Pancreas (tissue), 10 donors: ENCODE measurements at regions not wholly inside any gene's neighbourhood (a gene's known extent, or its start where the extent isn't known, plus 50 kb on each side); places are given as distances from the start of the nearest gene placed in this dataset.
A peak's percentile ranks its signal among the peaks of the same experiment; 100 is the strongest.

Experiments used
- ATAC-seq, 4 donors: fragments of 200-7000 bp; cut with Tn5 transposase; one replicate each; pipeline versions ENCODE4 v1.8.0 to v1.9.1; 2020; ENCODE audit warnings: mild to moderate bottlenecking in 4 of 4, moderate library complexity in 4 of 4
- DNase-seq, 6 donors: peaks; one replicate each; pipeline ENCODE4 v3.0.0-alpha.2; 2020
- FAIRE-seq: peaks from 2 replicates; lab custom pipeline; 2012; peaks lifted over from hg19 to GRCh38; lab: Jason Lieb, UNC
- H3K27ac ChIP-seq, 4 donors: fragments of 200-600 bp; sonication (generic); 1 replicate in 3 of 4; 2 replicates in 1 of 4; pipeline versions ENCODE4 v1.5.0 to v1.8.0; 2020
- H3K27me3 ChIP-seq, 4 donors: fragments of 200-600 bp; one replicate each; pipeline ENCODE4 v1.8.0; 2021
- H3K36me3 ChIP-seq, 3 donors: fragments of 200-600 bp; sonication (generic) in 1 of 3; one replicate each; pipeline versions ENCODE4 v1.5.0 to v1.8.0; 2020 to 2021
- H3K4me1 ChIP-seq, 3 donors: fragments of 200-600 bp; one replicate each; pipeline ENCODE4 v1.8.0; 2021
- H3K4me3 ChIP-seq, 4 donors: fragments of 200-600 bp; sonication (generic) in 2 of 4; one replicate each; pipeline versions ENCODE4 v1.5.0 to v1.8.0; 2020 to 2021
- H3K9me3 ChIP-seq, 4 donors: fragments of 200-600 bp; one replicate each; pipeline ENCODE4 v1.8.0; 2021
- CTCF ChIP-seq, 4 donors: fragments of 200-600 bp; sonication (generic) in 3 of 4; IDR thresholded peaks; one replicate each; pipeline versions ENCODE4 v1.5.0 to v1.8.0; 2021; ENCODE audit warnings: antibody characterized with exemption in 4 of 4
- WGBS, 2 donors: extraction: QIAGEN DNeasy Blood & Tissue Kit; methylation state at CpG; one replicate each; pipeline ENCODE4 v1.1.7; 2013; 5-methylcytosine and 5-hydroxymethylcytosine counted together
- intact Hi-C, 3 donors: fragments of 100-400 bp; cut with DNase I; formaldehyde crosslinking; loops; one replicate each; pipeline versions ENCODE4 v1.11.1 to v1.14.2; 2022
- donor health status: healthy with polysubstance abuse.
- donor health status: DM: no; HTN: no; CAD: no; lungs with moderate emphysema.
- donor health status: DM: no; HTN: no; CAD: no.
- donor health status: control.
- donor health status: control.
- donor health status: Bipolar disorder and iron deficiency.
- donor health status: DM: yes; HTN: yes; CAD: no.
- donor health status: DM: no; HTN: no; CAD: no.
- donor health status: DM: no; HTN: no; CAD: no.
- donor health status: DM: yes; HTN: yes; CAD: no.

- FAIRE-seq (no peak), DNase-seq (no peak), ATAC-seq (no peak)
- H3K36me3 ChIP-seq = no peaks in the 10 kb centered on the region
- no peak for TF ChIP-seq CTCF (IDR thresholded peaks at IDR 0.05)
- no peaks in the 10 kb centered on the region for H3K4me1 ChIP-seq
- intact Hi-C loops = no loop called here
- no peaks in the 10 kb centered on the region for H3K27me3 ChIP-seq
- H3K4me3 ChIP-seq = no peak overlapping the region
- 61 to 67% methylated on average over 4 of the region's 4 CpGs for WGBS, 2 donors
- H3K27ac ChIP-seq = no peak overlapping the region
- H3K9me3 ChIP-seq = no peaks in the 10 kb centered on the region
Observed at GRCh38 chr11:91244912-91245311, 979.7 kb upstream of the FAT3 start.

GRCh38 chr11:91243630-91244029 is 981.0 kb upstream of the FAT3 start:
- no peak overlapping the region for H3K4me3 ChIP-seq
- no peaks in the 10 kb centered on the region for H3K36me3 ChIP-seq
- DNase-seq (no peak), FAIRE-seq (no peak), ATAC-seq (peak in 1 of 4 donors; percentile 32)
- TF ChIP-seq CTCF (IDR thresholded peaks at IDR 0.05) = no peak
- intact Hi-C loops = no loop called here
- H3K9me3 ChIP-seq = no peaks in the 10 kb centered on the region
- 62 to 70% methylated on average over 2 of the region's 2 CpGs for WGBS, 2 donors
- no peaks in the 10 kb centered on the region for H3K27me3 ChIP-seq
- no peaks in the 10 kb centered on the region for H3K4me1 ChIP-seq
- H3K27ac ChIP-seq = no peak overlapping the region

GRCh38 chr11:91243051-91243450 is 981.6 kb upstream of the FAT3 start:
- H3K4me1 ChIP-seq = no peaks in the 10 kb centered on the region
- FAIRE-seq (no peak), ATAC-seq (no peak), DNase-seq (no peak)
- H3K9me3 ChIP-seq = no peaks in the 10 kb centered on the region
- no peaks in the 10 kb centered on the region for H3K36me3 ChIP-seq
- H3K4me3 ChIP-seq = no peak overlapping the region
- TF ChIP-seq CTCF (IDR thresholded peaks at IDR 0.05) = no peak
- 40 to 49% methylated on average over 3 of the region's 3 CpGs for WGBS, 2 donors
- intact Hi-C loops = no loop called here
- no peak overlapping the region for H3K27ac ChIP-seq
- H3K27me3 ChIP-seq = no peaks in the 10 kb centered on the region

- H3K27me3 ChIP-seq = no peaks in the 10 kb centered on the region
- TF ChIP-seq CTCF (IDR thresholded peaks at IDR 0.05) = no peak
- H3K9me3 ChIP-seq = no peaks in the 10 kb centered on the region
- FAIRE-seq = no peak
- H3K27ac ChIP-seq = no peak overlapping the region
- H3K36me3 ChIP-seq = no peaks in the 10 kb centered on the region
- no peak for DNase-seq
- no peak overlapping the region for H3K4me3 ChIP-seq
- no peaks in the 10 kb centered on the region for H3K4me1 ChIP-seq
- intact Hi-C loops = no loop called here
- WGBS, 2 donors = 64 to 76% methylated on average over 3 of the region's 3 CpGs
- no peak for ATAC-seq
Observed at GRCh38 chr11:91241226-91241625, 983.4 kb upstream of the FAT3 start.

GRCh38 chr11:91239359-91239758 is 985.3 kb upstream of the FAT3 start:
- Histone ChIP-seq H3K4me1 (no peaks in the 10 kb centered on the region), H3K36me3 (no peaks in the 10 kb centered on the region), H3K9me3 (no peaks in the 10 kb centered on the region), H3K27ac (no peak overlapping the region), H3K4me3 (no peak overlapping the region), H3K27me3 (no peaks in the 10 kb centered on the region)
- intact Hi-C loops = no loop called here
- ATAC-seq (no peak), FAIRE-seq (no peak), DNase-seq (no peak)
- 51 to 54% methylated on average over 2 of the region's 2 CpGs for WGBS, 2 donors
- TF ChIP-seq CTCF (IDR thresholded peaks at IDR 0.05) = no peak
